GM21526 (cell line): ENCODE measurements at regions not wholly inside any gene's neighbourhood (a gene's known extent, or its start where the extent isn't known, plus 50 kb on each side); places are given as distances from the start of the nearest gene placed in this dataset.
"Not testable (repeated sequence)": the region's sequence is repeated elsewhere in the genome, so short reads cannot be mapped to it uniquely, and the experiment has no call there.

Source experiments
- ATAC-seq: cut with Tn5 transposase; IDR thresholded peaks from one replicate; pipeline ENCODE4 v1.9.1; 2021; ENCODE audit warnings: moderate library complexity; ENCODE audit not compliant: unreplicated experiment, low FRiP score

- ATAC-seq: no peak
Observed at GRCh38 chr3:67145738-67146137, 147.6 kb downstream of the KBTBD8 start.

GRCh38 chr3:67154429-67154828 is 156.3 kb downstream of the KBTBD8 start:
- ATAC-seq: no peak

- no peak for ATAC-seq
Observed at GRCh38 chr3:67167481-67167880, 169.4 kb downstream of the KBTBD8 start.

- ATAC-seq: no peak
Observed at GRCh38 chr3:67171841-67172240, 173.7 kb downstream of the KBTBD8 start.

GRCh38 chr3:67173130-67173529 is 175.0 kb downstream of the KBTBD8 start:
- not testable (repeated sequence) for ATAC-seq

GRCh38 chr3:67176396-67176795 is 178.3 kb downstream of the KBTBD8 start:
- no peak for ATAC-seq

GRCh38 chr3:67192466-67192865 is 194.4 kb downstream of the KBTBD8 start:
- ATAC-seq: no peak

- ATAC-seq: no peak
Observed at GRCh38 chr3:67196677-67197076, 198.6 kb downstream of the KBTBD8 start.

GRCh38 chr3:67198374-67198773 is 200.3 kb downstream of the KBTBD8 start:
- ATAC-seq: no peak

GRCh38 chr3:67200618-67201017 is 202.5 kb downstream of the KBTBD8 start:
- no peak for ATAC-seq

GRCh38 chr3:67201026-67201425 is 202.9 kb downstream of the KBTBD8 start:
- ATAC-seq: no peak

- ATAC-seq: no peak
Observed at GRCh38 chr3:67202053-67202452, 203.9 kb downstream of the KBTBD8 start.

- ATAC-seq: no peak
Observed at GRCh38 chr3:67204951-67205350, 206.8 kb downstream of the KBTBD8 start.

GRCh38 chr3:67215690-67216089 is 217.6 kb downstream of the KBTBD8 start:
- ATAC-seq: no peak

GRCh38 chr3:67227030-67227429 is 228.9 kb downstream of the KBTBD8 start:
- ATAC-seq: no peak

GRCh38 chr3:67228136-67228535 is 230.0 kb downstream of the KBTBD8 start:
- ATAC-seq: no peak

GRCh38 chr3:67232642-67233041 is 234.5 kb downstream of the KBTBD8 start:
- ATAC-seq: no peak

GRCh38 chr3:67239353-67239752 is 241.2 kb downstream of the KBTBD8 start:
- no peak for ATAC-seq

- ATAC-seq: no peak
Observed at GRCh38 chr3:67241084-67241483, 243.0 kb downstream of the KBTBD8 start.

- no peak for ATAC-seq
Observed at GRCh38 chr3:67244130-67244529, 246.0 kb downstream of the KBTBD8 start.

- ATAC-seq: no peak
Observed at GRCh38 chr3:67245545-67245944, 247.4 kb downstream of the KBTBD8 start.

- no peak for ATAC-seq
Observed at GRCh38 chr3:67248726-67249125, 250.6 kb downstream of the KBTBD8 start.

- ATAC-seq: not testable (repeated sequence)
Observed at GRCh38 chr3:67252906-67253305, 254.8 kb downstream of the KBTBD8 start.
